ENCODE measurements at regions not wholly inside any gene's neighbourhood (a gene's known extent, or its start where the extent isn't known, plus 50 kb on each side); places are given as distances from the start of the nearest gene placed in this dataset.

DNA sequence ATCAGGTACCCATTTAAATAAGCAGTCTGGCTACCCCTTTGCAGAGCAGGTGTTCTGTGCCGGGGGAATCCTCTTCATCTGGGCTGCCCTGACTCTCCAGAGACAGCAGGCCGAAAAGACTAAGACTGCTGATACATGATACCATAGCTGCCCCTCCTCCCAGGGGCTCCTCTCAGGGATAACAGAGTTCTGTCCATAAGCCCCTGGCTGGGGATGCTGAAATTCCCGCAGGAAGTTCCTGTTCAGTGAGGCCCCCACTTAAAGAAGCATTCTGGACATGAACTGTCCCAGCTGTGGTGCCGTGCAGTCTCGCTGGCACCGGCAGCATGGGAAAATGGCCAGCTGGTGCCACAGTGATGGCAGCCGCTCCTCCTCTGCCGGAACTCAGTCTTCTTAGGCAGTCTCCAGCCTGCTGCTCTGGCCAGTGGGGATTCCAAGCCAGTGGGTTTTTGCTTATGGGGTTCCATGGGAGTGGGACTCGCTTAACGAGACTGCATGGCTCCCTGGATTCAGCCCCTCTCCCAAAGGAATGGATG lies 1026.2 kb downstream of the NAALADL2 start:
- ATAC-seq (no peak), DNase-seq (no peak)
- Histone ChIP-seq H3K4me3 (no peak overlapping the region), H3K9me3 (peaks cover 0 to 23% (median 0%) of the 10 kb centered on the region in 11 donors), H3K4me1 (no peaks in the 10 kb centered on the region), H3K27ac (no peak overlapping the region), H3K27me3 (no peaks in the 10 kb centered on the region), H3K36me3 (no peaks in the 10 kb centered on the region)
- intact Hi-C loops (cut with DNase I), result no loop called here
- TF ChIP-seq, protein P1, sequence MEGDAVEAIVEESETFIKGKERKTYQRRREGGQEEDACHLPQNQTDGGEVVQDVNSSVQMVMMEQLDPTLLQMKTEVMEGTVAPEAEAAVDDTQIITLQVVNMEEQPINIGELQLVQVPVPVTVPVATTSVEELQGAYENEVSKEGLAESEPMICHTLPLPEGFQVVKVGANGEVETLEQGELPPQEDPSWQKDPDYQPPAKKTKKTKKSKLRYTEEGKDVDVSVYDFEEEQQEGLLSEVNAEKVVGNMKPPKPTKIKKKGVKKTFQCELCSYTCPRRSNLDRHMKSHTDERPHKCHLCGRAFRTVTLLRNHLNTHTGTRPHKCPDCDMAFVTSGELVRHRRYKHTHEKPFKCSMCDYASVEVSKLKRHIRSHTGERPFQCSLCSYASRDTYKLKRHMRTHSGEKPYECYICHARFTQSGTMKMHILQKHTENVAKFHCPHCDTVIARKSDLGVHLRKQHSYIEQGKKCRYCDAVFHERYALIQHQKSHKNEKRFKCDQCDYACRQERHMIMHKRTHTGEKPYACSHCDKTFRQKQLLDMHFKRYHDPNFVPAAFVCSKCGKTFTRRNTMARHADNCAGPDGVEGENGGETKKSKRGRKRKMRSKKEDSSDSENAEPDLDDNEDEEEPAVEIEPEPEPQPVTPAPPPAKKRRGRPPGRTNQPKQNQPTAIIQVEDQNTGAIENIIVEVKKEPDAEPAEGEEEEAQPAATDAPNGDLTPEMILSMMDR (IDR thresholded peaks at IDR 0.05), result no peak
- 80 to 83% methylated on average over 10 of the region's 10 CpGs for WGBS, 2 donors

DNA sequence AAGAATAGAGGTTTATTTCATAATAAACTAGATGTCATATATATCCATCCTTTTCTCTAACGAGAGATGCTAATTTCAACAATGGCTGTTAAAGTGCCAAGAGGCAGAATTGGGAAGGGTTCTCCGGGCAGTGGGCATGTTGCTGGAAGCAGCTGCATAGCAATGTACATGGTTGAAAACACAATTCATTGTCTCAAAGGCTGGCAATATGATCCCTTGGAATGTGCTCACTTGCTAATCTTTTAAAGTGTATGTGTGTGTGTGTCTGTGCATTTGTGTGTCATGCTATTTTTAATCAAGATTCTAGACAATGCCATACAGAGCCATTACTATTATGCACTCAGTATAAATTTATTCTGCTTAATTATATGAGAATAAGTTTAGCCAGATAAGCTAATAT lies 1020.3 kb downstream of the NAALADL2 start:
- TF ChIP-seq, protein P1 (IDR thresholded peaks at IDR 0.05), result no peak
- H3K4me1 ChIP-seq, result no peaks in the 10 kb centered on the region
- intact Hi-C loops (cut with DNase I), result no loop called here
- ATAC-seq (no peak), DNase-seq (no peak)
- no peaks in the 10 kb centered on the region for H3K27me3 ChIP-seq
- no peak overlapping the region for H3K4me3 ChIP-seq
- H3K36me3 ChIP-seq, result no peaks in the 10 kb centered on the region
- 87 to 92% methylated on average over 2 of the region's 2 CpGs for WGBS, 2 donors
- no peak overlapping the region for H3K27ac ChIP-seq
- peaks cover 0 to 13% (median 0%) of the 10 kb centered on the region in 11 donors for H3K9me3 ChIP-seq

- intact Hi-C loops (cut with DNase I), result no loop called here
- DNase-seq, result no peak
- H3K9me3 ChIP-seq, result peaks cover 0 to 14% (median 0%) of the 10 kb centered on the region in 11 donors
- no peak for ATAC-seq
- no peak overlapping the region for H3K4me3 ChIP-seq
- H3K27ac ChIP-seq, result no peak overlapping the region
- H3K27me3 ChIP-seq, result no peaks in the 10 kb centered on the region
- H3K36me3 ChIP-seq, result no peaks in the 10 kb centered on the region
- no peaks in the 10 kb centered on the region for H3K4me1 ChIP-seq
- TF ChIP-seq, protein P1 (IDR thresholded peaks at IDR 0.05), result no peak
- WGBS, 2 donors, result 55 to 81% methylated on average over 1 of the region's 1 CpG
Measured at GRCh38 chr3:175869404-175869803, 1010.3 kb downstream of the NAALADL2 start.

DNA sequence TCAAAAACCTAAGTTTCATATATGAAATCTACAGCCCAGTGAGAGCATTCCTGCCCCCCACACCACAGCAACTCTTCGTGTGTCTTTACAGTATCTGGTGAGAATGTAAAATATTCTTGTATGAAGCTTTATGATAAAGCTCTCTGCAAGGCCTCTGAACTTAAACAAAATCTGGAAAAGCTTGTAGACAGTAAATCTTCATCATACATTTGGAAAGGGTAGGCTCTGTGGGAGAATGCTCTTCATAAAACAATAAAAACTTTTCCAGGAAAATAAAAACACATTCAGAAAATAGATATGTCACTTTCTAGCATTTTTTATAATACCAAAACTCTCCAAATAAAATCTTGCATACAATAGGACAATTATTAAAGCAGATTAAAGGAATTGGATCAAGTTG lies 1009.5 kb downstream of the NAALADL2 start:
- DNase-seq (no peak), ATAC-seq (no peak)
- Histone ChIP-seq H3K4me1 (no peaks in the 10 kb centered on the region), H3K27ac (no peak overlapping the region), H3K9me3 (peaks cover 0 to 13% (median 0%) of the 10 kb centered on the region in 11 donors), H3K4me3 (no peak overlapping the region), H3K36me3 (no peaks in the 10 kb centered on the region), H3K27me3 (no peaks in the 10 kb centered on the region)
- intact Hi-C loops (cut with DNase I), result no loop called here
- 43 to 52% methylated on average over 1 of the region's 1 CpG for WGBS, 2 donors
- TF ChIP-seq, protein P1 (IDR thresholded peaks at IDR 0.05), result no peak

Data from heart right ventricle (tissue), 16 donors.